ENCODE measurements at regions not wholly inside any gene's neighbourhood (a gene's known extent, or its start where the extent isn't known, plus 50 kb on each side); places are given as distances from the start of the nearest gene placed in this dataset.
A peak's percentile ranks its signal among the peaks of the same experiment; 100 is the strongest.

DNA sequence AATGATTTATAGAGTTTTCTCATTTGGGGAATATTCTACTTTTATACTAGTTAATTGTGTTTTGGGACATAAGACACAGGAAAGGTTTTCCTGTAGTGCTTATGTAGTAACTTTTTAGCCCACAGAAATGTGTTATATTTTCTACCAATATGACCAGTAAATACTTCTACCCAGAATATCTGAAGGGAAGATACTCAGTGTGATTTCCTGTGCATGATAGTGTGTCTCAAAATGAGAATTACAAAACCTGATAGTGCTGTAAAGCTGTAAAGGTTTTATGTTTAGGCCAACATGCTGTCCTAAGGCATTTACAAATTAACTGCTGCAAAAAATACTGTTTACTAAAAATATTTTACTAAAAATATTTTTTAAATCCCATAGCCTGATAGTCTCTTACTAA lies 126.8 kb downstream of the RXFP2 start:
- H3K27me3 ChIP-seq, result no peaks in the 10 kb centered on the region
- TF ChIP-seq, protein P1, sequence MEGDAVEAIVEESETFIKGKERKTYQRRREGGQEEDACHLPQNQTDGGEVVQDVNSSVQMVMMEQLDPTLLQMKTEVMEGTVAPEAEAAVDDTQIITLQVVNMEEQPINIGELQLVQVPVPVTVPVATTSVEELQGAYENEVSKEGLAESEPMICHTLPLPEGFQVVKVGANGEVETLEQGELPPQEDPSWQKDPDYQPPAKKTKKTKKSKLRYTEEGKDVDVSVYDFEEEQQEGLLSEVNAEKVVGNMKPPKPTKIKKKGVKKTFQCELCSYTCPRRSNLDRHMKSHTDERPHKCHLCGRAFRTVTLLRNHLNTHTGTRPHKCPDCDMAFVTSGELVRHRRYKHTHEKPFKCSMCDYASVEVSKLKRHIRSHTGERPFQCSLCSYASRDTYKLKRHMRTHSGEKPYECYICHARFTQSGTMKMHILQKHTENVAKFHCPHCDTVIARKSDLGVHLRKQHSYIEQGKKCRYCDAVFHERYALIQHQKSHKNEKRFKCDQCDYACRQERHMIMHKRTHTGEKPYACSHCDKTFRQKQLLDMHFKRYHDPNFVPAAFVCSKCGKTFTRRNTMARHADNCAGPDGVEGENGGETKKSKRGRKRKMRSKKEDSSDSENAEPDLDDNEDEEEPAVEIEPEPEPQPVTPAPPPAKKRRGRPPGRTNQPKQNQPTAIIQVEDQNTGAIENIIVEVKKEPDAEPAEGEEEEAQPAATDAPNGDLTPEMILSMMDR (IDR thresholded peaks at IDR 0.05; ENCODE audit: low read depth, low read length), result no peak
- no peaks in the 10 kb centered on the region for H3K4me1 ChIP-seq (ENCODE audit: low read depth)
- no peak overlapping the region for H3K4me3 ChIP-seq
- DNase-seq (ENCODE audit: low read depth in 1 of 2, low spot score in 1 of 2), result no peak
- no peaks in the 10 kb centered on the region for H3K36me3 ChIP-seq
- no peaks in the 10 kb centered on the region for H3K9me3 ChIP-seq (ENCODE audit: low read depth)
- H3K27ac ChIP-seq, result no peak overlapping the region

GRCh38 chr13:31867709-31868108 lies 128.4 kb downstream of the RXFP2 start:
- no peaks in the 10 kb centered on the region for H3K36me3 ChIP-seq
- TF ChIP-seq, protein P1 (IDR thresholded peaks at IDR 0.05; ENCODE audit: low read depth, low read length), result no peak
- H3K27me3 ChIP-seq, result no peaks in the 10 kb centered on the region
- H3K9me3 ChIP-seq (ENCODE audit: low read depth), result no peaks in the 10 kb centered on the region
- no peak overlapping the region for H3K27ac ChIP-seq
- H3K4me3 ChIP-seq, result no peak overlapping the region
- no peak for DNase-seq (ENCODE audit: low read depth in 1 of 2, low spot score in 1 of 2)
- no peaks in the 10 kb centered on the region for H3K4me1 ChIP-seq (ENCODE audit: low read depth)

GRCh38 chr13:31869582-31869981 lies 130.3 kb downstream of the RXFP2 start:
- no peaks in the 10 kb centered on the region for H3K27me3 ChIP-seq
- no peak for DNase-seq (ENCODE audit: low read depth in 1 of 2, low spot score in 1 of 2)
- H3K4me1 ChIP-seq (ENCODE audit: low read depth), result no peaks in the 10 kb centered on the region
- no peaks in the 10 kb centered on the region for H3K36me3 ChIP-seq
- H3K9me3 ChIP-seq (ENCODE audit: low read depth), result no peaks in the 10 kb centered on the region
- H3K27ac ChIP-seq, result no peak overlapping the region
- TF ChIP-seq, protein P1 (IDR thresholded peaks at IDR 0.05; ENCODE audit: low read depth, low read length), result no peak
- H3K4me3 ChIP-seq, result no peak overlapping the region

- no peak overlapping the region for H3K4me3 ChIP-seq
- no peak for DNase-seq (ENCODE audit: low read depth in 1 of 2, low spot score in 1 of 2)
- TF ChIP-seq, protein P1 (IDR thresholded peaks at IDR 0.05; ENCODE audit: low read depth, low read length), result no peak
These were observed 131.2 kb downstream of the RXFP2 start for GRCh38 chr13:31870511-31870910.

GRCh38 chr13:31873145-31873544 lies 133.8 kb downstream of the RXFP2 start:
- no peak overlapping the region for H3K4me3 ChIP-seq
- H3K27ac ChIP-seq, result no peak overlapping the region
- no peaks in the 10 kb centered on the region for H3K9me3 ChIP-seq (ENCODE audit: low read depth)
- H3K36me3 ChIP-seq, result no peaks in the 10 kb centered on the region
- TF ChIP-seq, protein P1 (IDR thresholded peaks at IDR 0.05; ENCODE audit: low read depth, low read length), result no peak
- H3K27me3 ChIP-seq, result no peaks in the 10 kb centered on the region
- no peak for DNase-seq (ENCODE audit: low read depth in 1 of 2, low spot score in 1 of 2)
- no peaks in the 10 kb centered on the region for H3K4me1 ChIP-seq (ENCODE audit: low read depth)

More at GRCh38 chr13:31870511-31870910, 131.2 kb downstream of the RXFP2 start:
- no peaks in the 10 kb centered on the region for H3K36me3 ChIP-seq
- no peak overlapping the region for H3K27ac ChIP-seq
- no peaks in the 10 kb centered on the region for H3K4me1 ChIP-seq (ENCODE audit: low read depth)
- no peaks in the 10 kb centered on the region for H3K9me3 ChIP-seq (ENCODE audit: low read depth)
- no peaks in the 10 kb centered on the region for H3K27me3 ChIP-seq

DNA sequence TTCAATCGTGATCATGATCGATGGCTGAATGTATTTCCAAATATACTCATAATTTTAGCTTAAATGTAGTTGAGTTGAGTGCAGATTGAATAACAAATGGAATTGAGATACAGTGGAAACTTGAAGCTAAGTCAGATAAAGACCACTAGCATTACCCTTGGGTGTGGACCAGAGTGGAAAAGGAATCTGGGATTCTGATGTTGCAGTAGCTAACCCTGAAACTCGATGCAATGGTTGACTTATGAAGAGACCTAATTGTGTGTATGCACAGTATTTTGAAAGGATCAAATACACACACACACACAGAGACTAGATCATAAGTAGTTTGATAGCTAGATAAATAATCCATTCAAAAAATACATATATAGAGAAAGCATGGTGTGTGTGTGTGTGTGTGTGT lies 135.8 kb downstream of the RXFP2 start:
- no peaks in the 10 kb centered on the region for H3K4me1 ChIP-seq (ENCODE audit: low read depth)
- TF ChIP-seq, protein P1 (IDR thresholded peaks at IDR 0.05; ENCODE audit: low read depth, low read length), result no peak
- H3K27me3 ChIP-seq, result no peaks in the 10 kb centered on the region
- H3K27ac ChIP-seq, result no peak overlapping the region
- H3K36me3 ChIP-seq, result no peaks in the 10 kb centered on the region
- no peak overlapping the region for H3K4me3 ChIP-seq
- H3K9me3 ChIP-seq (ENCODE audit: low read depth), result no peaks in the 10 kb centered on the region
- DNase-seq (ENCODE audit: low read depth in 1 of 2, low spot score in 1 of 2), result peak in 1 of 2 donors; percentile 33
